ENCODE measurements at regions not wholly inside any gene's neighbourhood (a gene's known extent, or its start where the extent isn't known, plus 50 kb on each side); places are given as distances from the start of the nearest gene placed in this dataset.

GRCh38 chr1:199580300-199580699 is 447.2 kb upstream of the NR5A2 start:
- H3K4me2 ChIP-seq (ENCODE audit: low read length) = no peak overlapping the region
- H3K36me3 ChIP-seq (ENCODE audit: insufficient read depth, low read length) = no peaks in the 10 kb centered on the region
- no peak overlapping the region for H3K27ac ChIP-seq (ENCODE audit: low read depth, low read length)
- H3K36me3 Mint-ChIP-seq (ENCODE audit: low read depth, unreplicated experiment) = no peaks in the 10 kb centered on the region
- no peak overlapping the region for H3K27ac Mint-ChIP-seq (ENCODE audit: unreplicated experiment)
- H3K9me3 ChIP-seq (ENCODE audit: insufficient read depth, low read depth, low read length) = no peaks in the 10 kb centered on the region
- H3K4me1 ChIP-seq (ENCODE audit: insufficient read depth, low read length) = no peaks in the 10 kb centered on the region
- FAIRE-seq (no peak), DNase-seq (ENCODE audit: low read depth) (no peak)
- H3K9me3 Mint-ChIP-seq (ENCODE audit: unreplicated experiment) = no peaks in the 10 kb centered on the region
- H3K4me3 ChIP-seq (ENCODE audit: insufficient read depth, low read depth, low read length) = no peak overlapping the region
- H3K27me3 ChIP-seq (ENCODE audit: insufficient read depth, low read length) = no peaks in the 10 kb centered on the region
- no peak overlapping the region for H3K4me3 Mint-ChIP-seq (ENCODE audit: unreplicated experiment)
- no peaks in the 10 kb centered on the region for H4K20me1 ChIP-seq (ENCODE audit: insufficient read depth, low read length)
- H3K9ac ChIP-seq (ENCODE audit: low read length) = no peak overlapping the region
- H2AFZ ChIP-seq (ENCODE audit: low read depth, low read length) = no peak overlapping the region
- TF ChIP-seq CTCF (IDR thresholded peaks at IDR 0.05; ENCODE audit: insufficient read depth, low read depth, low read length) (no peak), EZH2 (IDR thresholded peaks at IDR 0.05; ENCODE audit: insufficient read depth, low read length) (no peak)
- no peaks in the 10 kb centered on the region for H3K27me3 Mint-ChIP-seq (ENCODE audit: low read depth, unreplicated experiment)
- H3K79me2 ChIP-seq (ENCODE audit: insufficient read depth, low read length) = no peaks in the 10 kb centered on the region
- no peaks in the 10 kb centered on the region for H3K4me1 Mint-ChIP-seq (ENCODE audit: low read depth, unreplicated experiment)

GRCh38 chr1:199585392-199585791 is 442.1 kb upstream of the NR5A2 start:
- no peaks in the 10 kb centered on the region for H3K27me3 ChIP-seq (ENCODE audit: insufficient read depth, low read length)
- Mint-ChIP-seq H3K9me3 (ENCODE audit: unreplicated experiment) (no peaks in the 10 kb centered on the region), H3K36me3 (ENCODE audit: low read depth, unreplicated experiment) (no peaks in the 10 kb centered on the region), H3K4me1 (ENCODE audit: low read depth, unreplicated experiment) (no peaks in the 10 kb centered on the region), H3K27me3 (ENCODE audit: low read depth, unreplicated experiment) (no peaks in the 10 kb centered on the region), H3K27ac (ENCODE audit: unreplicated experiment) (no peak overlapping the region), H3K4me3 (ENCODE audit: unreplicated experiment) (no peak overlapping the region)
- H2AFZ ChIP-seq (ENCODE audit: low read depth, low read length) = no peak overlapping the region
- no peaks in the 10 kb centered on the region for H3K4me1 ChIP-seq (ENCODE audit: insufficient read depth, low read length)
- H3K36me3 ChIP-seq (ENCODE audit: insufficient read depth, low read length) = no peaks in the 10 kb centered on the region
- H4K20me1 ChIP-seq (ENCODE audit: insufficient read depth, low read length) = no peaks in the 10 kb centered on the region
- H3K79me2 ChIP-seq (ENCODE audit: insufficient read depth, low read length) = no peaks in the 10 kb centered on the region
- H3K9me3 ChIP-seq (ENCODE audit: insufficient read depth, low read depth, low read length) = no peaks in the 10 kb centered on the region
- TF ChIP-seq CTCF (IDR thresholded peaks at IDR 0.05; ENCODE audit: insufficient read depth, low read depth, low read length) = no peak
- TF ChIP-seq EZH2 (IDR thresholded peaks at IDR 0.05; ENCODE audit: insufficient read depth, low read length) = no peak
- H3K27ac ChIP-seq (ENCODE audit: low read depth, low read length) = no peak overlapping the region
- H3K4me3 ChIP-seq (ENCODE audit: insufficient read depth, low read depth, low read length) = no peak overlapping the region
- no peak overlapping the region for H3K4me2 ChIP-seq (ENCODE audit: low read length)
- FAIRE-seq (no peak), DNase-seq (ENCODE audit: low read depth) (no peak)
- H3K9ac ChIP-seq (ENCODE audit: low read length) = no peak overlapping the region

DNA sequence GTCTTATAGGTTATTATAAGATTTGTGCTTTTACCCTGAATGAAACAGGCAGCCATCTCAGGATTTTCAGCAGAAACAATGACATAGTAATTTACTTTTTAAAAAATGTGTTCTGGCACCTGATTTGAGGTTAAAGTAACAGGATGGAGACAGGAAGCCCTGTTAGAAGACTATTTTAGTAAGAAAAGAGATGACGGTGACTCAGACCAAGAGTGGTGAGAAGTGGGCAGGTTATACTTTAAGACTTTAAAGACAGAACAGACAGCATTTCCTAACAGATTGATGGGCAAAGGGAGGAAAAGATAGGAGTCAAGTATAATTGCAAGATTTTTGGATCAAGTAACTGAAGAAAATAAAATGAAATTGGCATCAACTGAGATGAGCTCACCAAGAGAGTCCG is 436.8 kb upstream of the NR5A2 start:
- no peaks in the 10 kb centered on the region for H4K20me1 ChIP-seq (ENCODE audit: insufficient read depth, low read length)
- H3K4me1 ChIP-seq (ENCODE audit: insufficient read depth, low read length) = no peaks in the 10 kb centered on the region
- H3K4me2 ChIP-seq (ENCODE audit: low read length) = no peak overlapping the region
- H3K4me1 Mint-ChIP-seq (ENCODE audit: low read depth, unreplicated experiment) = peaks cover 9% of the 10 kb centered on the region
- no peak overlapping the region for H2AFZ ChIP-seq (ENCODE audit: low read depth, low read length)
- DNase-seq (ENCODE audit: low read depth) (no peak), FAIRE-seq (no peak)
- H3K27me3 ChIP-seq (ENCODE audit: insufficient read depth, low read length) = no peaks in the 10 kb centered on the region
- TF ChIP-seq EZH2 (IDR thresholded peaks at IDR 0.05; ENCODE audit: insufficient read depth, low read length) (no peak), CTCF (IDR thresholded peaks at IDR 0.05; ENCODE audit: insufficient read depth, low read depth, low read length) (no peak)
- H3K27me3 Mint-ChIP-seq (ENCODE audit: low read depth, unreplicated experiment) = no peaks in the 10 kb centered on the region
- no peak overlapping the region for H3K9ac ChIP-seq (ENCODE audit: low read length)
- no peaks in the 10 kb centered on the region for H3K79me2 ChIP-seq (ENCODE audit: insufficient read depth, low read length)
- no peak overlapping the region for H3K4me3 ChIP-seq (ENCODE audit: insufficient read depth, low read depth, low read length)
- H3K9me3 Mint-ChIP-seq (ENCODE audit: unreplicated experiment) = no peaks in the 10 kb centered on the region
- no peak overlapping the region for H3K27ac Mint-ChIP-seq (ENCODE audit: unreplicated experiment)
- H3K36me3 ChIP-seq (ENCODE audit: insufficient read depth, low read length) = no peaks in the 10 kb centered on the region
- no peaks in the 10 kb centered on the region for H3K36me3 Mint-ChIP-seq (ENCODE audit: low read depth, unreplicated experiment)
- no peak overlapping the region for H3K4me3 Mint-ChIP-seq (ENCODE audit: unreplicated experiment)
- no peaks in the 10 kb centered on the region for H3K9me3 ChIP-seq (ENCODE audit: insufficient read depth, low read depth, low read length)
- no peak overlapping the region for H3K27ac ChIP-seq (ENCODE audit: low read depth, low read length)

Measured in astrocyte (in vitro differentiated cells and primary cell).